Stimulated activated CD8-positive, alpha-beta memory T cell treated with anti-CD3 and anti-CD28 coated beads, Interleukin-12 subunit alpha, Interleukin-12 subunit beta, amount 100 ng/mL, for 4 hours (primary cell): ENCODE measurements at regions not wholly inside any gene's neighbourhood (a gene's known extent, or its start where the extent isn't known, plus 50 kb on each side); places are given as distances from the start of the nearest gene placed in this dataset.
"Not testable (repeated sequence)": the region's sequence is repeated elsewhere in the genome, so short reads cannot be mapped to it uniquely, and the experiment has no call there.

Experiments
- DNase-seq: peaks from one replicate; pipeline ENCODE4 v3.0.0-alpha.2; 2020; ENCODE audit warnings: low read depth

GRCh38 chr4:131488772-131489171 lies 1660.3 kb upstream of the PCDH10 start:
- DNase-seq = no peak

- DNase-seq = not testable (repeated sequence)
These were observed 1652.9 kb upstream of the PCDH10 start for GRCh38 chr4:131496211-131496610.

- no peak for DNase-seq
These were observed 1649.8 kb upstream of the PCDH10 start for GRCh38 chr4:131499141-131499873.

- no peak for DNase-seq
These were observed 1639.6 kb upstream of the PCDH10 start for GRCh38 chr4:131509521-131509920.

- DNase-seq = no peak
These were observed 1622.4 kb upstream of the PCDH10 start for GRCh38 chr4:131526686-131527085.

- DNase-seq = no peak
These were observed 1618.0 kb upstream of the PCDH10 start for GRCh38 chr4:131531087-131531486.

- DNase-seq = no peak
These were observed 1614.0 kb upstream of the PCDH10 start for GRCh38 chr4:131534944-131535645.

- DNase-seq = no peak
These were observed 1608.8 kb upstream of the PCDH10 start for GRCh38 chr4:131540256-131540655.

GRCh38 chr4:131547506-131547981 lies 1601.5 kb upstream of the PCDH10 start:
- no peak for DNase-seq

- DNase-seq = no peak
These were observed 1597.8 kb upstream of the PCDH10 start for GRCh38 chr4:131551306-131551705.

GRCh38 chr4:131566026-131566425 lies 1583.1 kb upstream of the PCDH10 start:
- DNase-seq = no peak

GRCh38 chr4:131584587-131584986 lies 1564.5 kb upstream of the PCDH10 start:
- no peak for DNase-seq

GRCh38 chr4:131595140-131595539 lies 1554.0 kb upstream of the PCDH10 start:
- DNase-seq = no peak

GRCh38 chr4:131603705-131604104 lies 1545.4 kb upstream of the PCDH10 start:
- DNase-seq = no peak

- DNase-seq = no peak
These were observed 1540.1 kb upstream of the PCDH10 start for GRCh38 chr4:131609039-131609438.

- DNase-seq = not testable (repeated sequence)
These were observed 1538.6 kb upstream of the PCDH10 start for GRCh38 chr4:131610517-131610916.

- no peak for DNase-seq
These were observed 1535.8 kb upstream of the PCDH10 start for GRCh38 chr4:131613086-131613823.

GRCh38 chr4:131613824-131614216 lies 1535.3 kb upstream of the PCDH10 start:
- no peak for DNase-seq

- no peak for DNase-seq
These were observed 1516.2 kb upstream of the PCDH10 start for GRCh38 chr4:131632877-131633276.

GRCh38 chr4:131635191-131635590 lies 1513.9 kb upstream of the PCDH10 start:
- no peak for DNase-seq

- no peak for DNase-seq
These were observed 1510.3 kb upstream of the PCDH10 start for GRCh38 chr4:131638781-131639180.

- DNase-seq = no peak
These were observed 1504.5 kb upstream of the PCDH10 start for GRCh38 chr4:131644619-131645018.

- DNase-seq = no peak
These were observed 1499.9 kb upstream of the PCDH10 start for GRCh38 chr4:131649227-131649626.
